ENCODE measurements at regions not wholly inside any gene's neighbourhood (a gene's known extent, or its start where the extent isn't known, plus 50 kb on each side); places are given as distances from the start of the nearest gene placed in this dataset.

GRCh38 chr2:239600001-239600593, 199.3 kb upstream of the HDAC4 start:
- ChIA-PET POLR2A (no interaction called here), CTCF (no interaction called here)
- H3K36me3 Mint-ChIP-seq = no peaks in the 10 kb centered on the region
- H3K9me3 ChIP-seq = no peaks in the 10 kb centered on the region
- H3K4me1 Mint-ChIP-seq = peaks cover 7 to 23% (median 16%) of the 10 kb centered on the region in 3 donors
- 80% methylated on average over 7 of the region's 14 CpGs for WGBS (ENCODE audit: insufficient coverage)
- H3K36me3 ChIP-seq (ENCODE audit: control insufficient read depth in 2 of 2, extremely low read depth in 1 of 2, insufficient read depth in 1 of 2, low read length in 1 of 2) = no peaks in the 10 kb centered on the region
- peaks cover 14 to 35% of the 10 kb centered on the region in 2 experiments for H3K4me1 ChIP-seq (ENCODE audit: control insufficient read depth in 1 of 2, extremely low read depth in 1 of 2, insufficient read depth in 2 of 2, low read length in 2 of 2)
- peaks cover 0 to 3% (median 0%) of the 10 kb centered on the region in 3 donors for H3K9me3 Mint-ChIP-seq
- peak in 1 of 35 experiments; percentile 4 for DNase-seq
- H3K27me3 ChIP-seq (replicated peaks in 1 of 2; ENCODE audit: control insufficient read depth in 2 of 2, extremely low read depth in 1 of 2, insufficient read depth in 2 of 2, low read length in 1 of 2) = no peaks in the 10 kb centered on the region
- no peaks in the 10 kb centered on the region for H3K27me3 Mint-ChIP-seq
- H3K27ac ChIP-seq (ENCODE audit: low read length) = no peak overlapping the region
- H3K27ac Mint-ChIP-seq = no peak overlapping the region
- no peak overlapping the region for H3K4me3 Mint-ChIP-seq
- ATAC-seq (replicated peaks in 1 of 4) = no peak
- no peak overlapping the region for H3K4me3 ChIP-seq (ENCODE audit: control insufficient read depth in 1 of 2, extremely low read depth in 1 of 2, low read length in 1 of 2)

GRCh38 chr2:239599299-239599698, 198.5 kb upstream of the HDAC4 start:
- peak in 2 of 35 experiments; percentile 9 for DNase-seq
- H3K36me3 Mint-ChIP-seq = no peaks in the 10 kb centered on the region
- H3K27ac ChIP-seq (ENCODE audit: low read length) = no peak overlapping the region
- CTCF ChIA-PET = no interaction called here
- no peak for ATAC-seq (replicated peaks in 1 of 4)
- H3K36me3 ChIP-seq (ENCODE audit: control insufficient read depth in 2 of 2, extremely low read depth in 1 of 2, insufficient read depth in 1 of 2, low read length in 1 of 2) = no peaks in the 10 kb centered on the region
- 83% methylated on average over 7 of the region's 14 CpGs for WGBS (ENCODE audit: insufficient coverage)
- no peaks in the 10 kb centered on the region for H3K9me3 ChIP-seq
- no peaks in the 10 kb centered on the region for H3K27me3 Mint-ChIP-seq
- H3K9me3 Mint-ChIP-seq = peaks cover 0 to 3% (median 0%) of the 10 kb centered on the region in 3 donors
- peaks cover 7 to 23% (median 16%) of the 10 kb centered on the region in 3 donors for H3K4me1 Mint-ChIP-seq
- no peak overlapping the region for H3K27ac Mint-ChIP-seq
- H3K27me3 ChIP-seq (replicated peaks in 1 of 2; ENCODE audit: control insufficient read depth in 2 of 2, extremely low read depth in 1 of 2, insufficient read depth in 2 of 2, low read length in 1 of 2) = no peaks in the 10 kb centered on the region
- peaks cover 14 to 35% of the 10 kb centered on the region in 2 experiments for H3K4me1 ChIP-seq (ENCODE audit: control insufficient read depth in 1 of 2, extremely low read depth in 1 of 2, insufficient read depth in 2 of 2, low read length in 2 of 2)
- POLR2A ChIA-PET = no interaction called here
- H3K4me3 ChIP-seq (ENCODE audit: control insufficient read depth in 1 of 2, extremely low read depth in 1 of 2, low read length in 1 of 2) = no peak overlapping the region
- no peak overlapping the region for H3K4me3 Mint-ChIP-seq

GRCh38 chr2:239598732-239599090, 197.9 kb upstream of the HDAC4 start:
- Mint-ChIP-seq H3K9me3 (no peaks in the 10 kb centered on the region), H3K36me3 (no peaks in the 10 kb centered on the region), H3K4me3 (no peak overlapping the region), H3K4me1 (peaks cover 7 to 23% (median 16%) of the 10 kb centered on the region in 3 donors), H3K27ac (no peak overlapping the region), H3K27me3 (no peaks in the 10 kb centered on the region)
- peaks cover 14 to 31% of the 10 kb centered on the region in 2 experiments for H3K4me1 ChIP-seq (ENCODE audit: control insufficient read depth in 1 of 2, extremely low read depth in 1 of 2, insufficient read depth in 2 of 2, low read length in 2 of 2)
- no peaks in the 10 kb centered on the region for H3K36me3 ChIP-seq (ENCODE audit: control insufficient read depth in 2 of 2, extremely low read depth in 1 of 2, insufficient read depth in 1 of 2, low read length in 1 of 2)
- ChIA-PET CTCF (no interaction called here), POLR2A (no interaction called here)
- DNase-seq (no peak), ATAC-seq (replicated peaks in 1 of 4) (no peak)
- H3K9me3 ChIP-seq = no peaks in the 10 kb centered on the region
- no peaks in the 10 kb centered on the region for H3K27me3 ChIP-seq (replicated peaks in 1 of 2; ENCODE audit: control insufficient read depth in 2 of 2, extremely low read depth in 1 of 2, insufficient read depth in 2 of 2, low read length in 1 of 2)
- no peak overlapping the region for H3K4me3 ChIP-seq (ENCODE audit: control insufficient read depth in 1 of 2, extremely low read depth in 1 of 2, low read length in 1 of 2)
- no peak overlapping the region for H3K27ac ChIP-seq (ENCODE audit: low read length)
- no CpG with 5 or more reads among the region's 5 CpGs for WGBS (ENCODE audit: insufficient coverage)

- 72% methylated on average over 14 of the region's 23 CpGs for WGBS (ENCODE audit: insufficient coverage)
- DNase-seq = peak in 1 of 35 experiments; percentile 9
- ChIA-PET POLR2A (no interaction called here), CTCF (no interaction called here)
- H3K4me1 ChIP-seq (ENCODE audit: control insufficient read depth in 1 of 2, extremely low read depth in 1 of 2, insufficient read depth in 2 of 2, low read length in 2 of 2) = peaks cover 13 to 27% of the 10 kb centered on the region in 2 experiments
- H3K9me3 ChIP-seq = no peaks in the 10 kb centered on the region
- no peak overlapping the region for H3K27ac ChIP-seq (ENCODE audit: low read length)
- ATAC-seq (replicated peaks in 1 of 4) = no peak
- H3K27me3 ChIP-seq (replicated peaks in 1 of 2; ENCODE audit: control insufficient read depth in 2 of 2, extremely low read depth in 1 of 2, insufficient read depth in 2 of 2, low read length in 1 of 2) = no peaks in the 10 kb centered on the region
- H3K4me3 ChIP-seq (ENCODE audit: control insufficient read depth in 1 of 2, extremely low read depth in 1 of 2, low read length in 1 of 2) = no peak overlapping the region
- Mint-ChIP-seq H3K36me3 (no peaks in the 10 kb centered on the region), H3K27me3 (no peaks in the 10 kb centered on the region), H3K27ac (no peak overlapping the region), H3K4me3 (no peak overlapping the region), H3K4me1 (peaks cover 7 to 18% (median 16%) of the 10 kb centered on the region in 3 donors), H3K9me3 (no peaks in the 10 kb centered on the region)
- H3K36me3 ChIP-seq (ENCODE audit: control insufficient read depth in 2 of 2, extremely low read depth in 1 of 2, insufficient read depth in 1 of 2, low read length in 1 of 2) = no peaks in the 10 kb centered on the region
Measured at GRCh38 chr2:239598011-239598731, 197.4 kb upstream of the HDAC4 start.

- POLR2A ChIA-PET = no interaction called here
- no peak overlapping the region for H3K4me3 Mint-ChIP-seq
Measured at GRCh38 chr2:239597216-239597615, 196.4 kb upstream of the HDAC4 start.

GRCh38 chr2:239596792-239597191, 196.0 kb upstream of the HDAC4 start:
- Mint-ChIP-seq H3K4me3 (no peak overlapping the region), H3K27ac (no peak overlapping the region), H3K27me3 (no peaks in the 10 kb centered on the region), H3K4me1 (peaks cover 0 to 5% (median 4%) of the 10 kb centered on the region in 3 donors), H3K9me3 (no peaks in the 10 kb centered on the region), H3K36me3 (no peaks in the 10 kb centered on the region)
- ATAC-seq (replicated peaks in 1 of 4) = no peak
- Histone ChIP-seq H3K36me3 (ENCODE audit: control insufficient read depth in 2 of 2, extremely low read depth in 1 of 2, insufficient read depth in 1 of 2, low read length in 1 of 2) (no peaks in the 10 kb centered on the region), H3K4me1 (ENCODE audit: control insufficient read depth in 1 of 2, extremely low read depth in 1 of 2, insufficient read depth in 2 of 2, low read length in 2 of 2) (peaks cover 0 to 13% of the 10 kb centered on the region in 2 experiments), H3K27ac (ENCODE audit: low read length) (no peak overlapping the region), H3K27me3 (replicated peaks in 1 of 2; ENCODE audit: control insufficient read depth in 2 of 2, extremely low read depth in 1 of 2, insufficient read depth in 2 of 2, low read length in 1 of 2) (no peaks in the 10 kb centered on the region), H3K9me3 (no peaks in the 10 kb centered on the region), H3K4me3 (ENCODE audit: control insufficient read depth in 1 of 2, extremely low read depth in 1 of 2, low read length in 1 of 2) (no peak overlapping the region)
- WGBS (ENCODE audit: insufficient coverage) = 77% methylated on average over 11 of the region's 11 CpGs
- ChIA-PET POLR2A (no interaction called here), CTCF (no interaction called here)
- DNase-seq = no peak

More at GRCh38 chr2:239597216-239597615, 196.4 kb upstream of the HDAC4 start:
- H3K27ac Mint-ChIP-seq = no peak overlapping the region
- H3K27me3 ChIP-seq (replicated peaks in 1 of 2; ENCODE audit: control insufficient read depth in 2 of 2, extremely low read depth in 1 of 2, insufficient read depth in 2 of 2, low read length in 1 of 2) = no peaks in the 10 kb centered on the region
- WGBS (ENCODE audit: insufficient coverage) = 89% methylated on average over 4 of the region's 6 CpGs
- H3K9me3 Mint-ChIP-seq = no peaks in the 10 kb centered on the region
- no peaks in the 10 kb centered on the region for H3K36me3 Mint-ChIP-seq
- H3K4me1 ChIP-seq (ENCODE audit: control insufficient read depth in 1 of 2, extremely low read depth in 1 of 2, insufficient read depth in 2 of 2, low read length in 2 of 2) = peaks cover 4 to 17% of the 10 kb centered on the region in 2 experiments
- DNase-seq (peak in 1 of 35 experiments; percentile 5), ATAC-seq (replicated peaks in 1 of 4) (no peak)
- CTCF ChIA-PET = no interaction called here
- peaks cover 3 to 9% (median 8%) of the 10 kb centered on the region in 3 donors for H3K4me1 Mint-ChIP-seq
- H3K27me3 Mint-ChIP-seq = no peaks in the 10 kb centered on the region
- H3K4me3 ChIP-seq (ENCODE audit: control insufficient read depth in 1 of 2, extremely low read depth in 1 of 2, low read length in 1 of 2) = no peak overlapping the region
- no peak overlapping the region for H3K27ac ChIP-seq (ENCODE audit: low read length)
- H3K9me3 ChIP-seq = no peaks in the 10 kb centered on the region
- no peaks in the 10 kb centered on the region for H3K36me3 ChIP-seq (ENCODE audit: control insufficient read depth in 2 of 2, extremely low read depth in 1 of 2, insufficient read depth in 1 of 2, low read length in 1 of 2)
